SHP77 (cell line): ENCODE measurements at regions not wholly inside any gene's neighbourhood (a gene's known extent, or its start where the extent isn't known, plus 50 kb on each side); places are given as distances from the start of the nearest gene placed in this dataset.

ENCODE experiments used
- DNase-seq, 2 experiments: peaks; one replicate each; lab custom pipeline; 2025; lab: John Stamatoyannopoulos, UW

DNA sequence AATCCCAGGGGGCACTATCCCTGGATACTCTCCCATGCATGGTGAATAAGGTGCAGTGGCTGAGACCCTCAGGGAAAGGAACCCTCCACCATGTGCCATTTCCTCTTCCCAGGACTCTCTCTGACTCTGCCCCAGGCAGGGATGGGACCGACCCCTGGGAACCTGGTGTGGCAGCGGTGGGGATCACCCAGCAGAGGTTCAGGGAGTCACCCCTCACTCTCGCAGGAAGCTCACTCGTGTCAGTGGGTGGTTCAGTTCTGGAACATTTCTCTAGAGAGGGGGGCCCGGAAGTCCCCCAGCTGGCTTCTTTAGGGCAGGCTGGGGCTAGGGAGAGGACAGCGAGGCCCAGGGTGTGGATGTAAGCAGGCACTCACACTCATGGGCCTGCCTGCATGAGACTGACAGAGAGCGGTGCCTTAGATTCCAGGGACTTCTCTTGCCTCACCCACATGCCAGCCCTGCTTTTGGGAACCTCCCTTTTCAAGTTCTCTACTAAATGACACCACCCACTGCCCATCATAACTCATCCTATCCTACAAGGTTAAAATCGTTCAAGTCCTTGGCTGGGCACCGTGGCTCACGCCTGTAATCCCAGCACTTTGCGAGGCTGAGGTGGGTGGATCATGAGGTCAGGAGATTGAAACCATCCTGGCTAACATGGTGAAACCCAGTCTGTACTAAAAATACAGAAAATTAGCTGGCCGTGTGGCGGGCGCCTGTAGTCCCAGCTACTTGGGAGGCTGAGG lies 109.7 kb upstream of the SDK2 start:
- DNase-seq, result no peak

- DNase-seq, result no peak
Observed at GRCh38 chr17:73754886-73755400, 110.7 kb upstream of the SDK2 start.

- DNase-seq, result peak; percentile 74 to 82
Observed at GRCh38 chr17:73757420-73757819, 113.2 kb upstream of the SDK2 start.

- DNase-seq, result no peak
Observed at GRCh38 chr17:73758245-73758644, 114.0 kb upstream of the SDK2 start.

- DNase-seq, result no peak
Observed at GRCh38 chr17:73759324-73759723, 115.1 kb upstream of the SDK2 start.

GRCh38 chr17:73759734-73760438 lies 115.6 kb upstream of the SDK2 start:
- peak; percentile 51 to 54 for DNase-seq

- DNase-seq, result peak in 1 of 2 experiments; percentile 28
Observed at GRCh38 chr17:73760439-73760758, 116.2 kb upstream of the SDK2 start.

- no peak for DNase-seq
Observed at GRCh38 chr17:73765824-73766563, 121.7 kb upstream of the SDK2 start.

GRCh38 chr17:73767696-73768095 lies 123.5 kb upstream of the SDK2 start:
- DNase-seq, result no peak

DNA sequence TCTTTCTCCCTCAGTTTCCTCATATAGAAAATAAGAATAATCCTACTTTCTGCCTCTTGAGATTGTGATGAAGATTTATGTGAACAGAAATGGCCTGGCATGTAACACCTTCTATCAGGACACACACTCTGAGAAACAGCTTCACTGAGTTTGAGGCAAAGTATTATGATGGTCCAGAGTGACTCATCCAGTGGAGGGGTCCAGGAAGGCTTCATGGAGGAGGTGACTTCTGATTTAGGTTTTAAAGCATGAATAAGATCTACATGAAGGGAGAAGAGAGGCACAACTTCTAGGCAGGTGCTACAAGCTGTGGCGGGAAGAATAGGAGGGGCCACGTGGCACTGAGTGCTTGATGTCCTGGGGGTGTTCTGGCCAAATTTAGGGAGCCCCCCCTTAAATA lies 124.4 kb upstream of the SDK2 start:
- DNase-seq, result no peak

- no peak for DNase-seq
Observed at GRCh38 chr17:73769479-73769878, 125.2 kb upstream of the SDK2 start.

- peak; percentile 93 to 94 for DNase-seq
Observed at GRCh38 chr17:73770115-73770848, 126.0 kb upstream of the SDK2 start.

- DNase-seq, result no peak
Observed at GRCh38 chr17:73770849-73771229, 126.6 kb upstream of the SDK2 start.

DNA sequence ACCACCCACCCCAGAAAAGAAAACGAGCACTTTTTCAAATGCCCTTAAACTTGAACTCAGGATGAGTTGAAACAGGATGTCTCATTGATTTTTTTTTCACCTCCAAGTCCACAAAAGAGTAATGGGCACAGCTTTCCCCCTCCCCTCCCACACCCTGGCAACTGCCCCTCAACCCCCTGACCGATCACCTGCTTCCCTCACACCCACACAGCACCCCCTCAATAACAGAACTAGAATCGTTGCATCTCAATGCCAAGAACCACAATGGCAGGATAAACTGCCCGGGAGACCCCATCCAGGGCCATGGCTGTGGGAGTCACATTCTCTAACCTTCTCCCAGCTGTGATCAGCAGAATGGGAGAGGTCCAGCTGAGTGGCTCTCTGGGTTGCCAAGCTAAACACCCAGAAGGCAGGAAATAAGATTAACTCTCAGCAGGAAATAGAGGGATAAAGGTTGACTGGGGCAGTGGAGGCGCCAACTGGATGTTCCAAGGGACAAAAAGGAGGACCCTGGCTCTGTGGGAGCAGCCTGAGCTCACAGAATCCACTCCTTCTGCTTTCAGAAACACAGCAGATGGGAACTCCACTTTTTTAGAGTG lies 128.0 kb upstream of the SDK2 start:
- DNase-seq, result no peak

GRCh38 chr17:73773702-73774101 lies 129.5 kb upstream of the SDK2 start:
- DNase-seq, result no peak

DNA sequence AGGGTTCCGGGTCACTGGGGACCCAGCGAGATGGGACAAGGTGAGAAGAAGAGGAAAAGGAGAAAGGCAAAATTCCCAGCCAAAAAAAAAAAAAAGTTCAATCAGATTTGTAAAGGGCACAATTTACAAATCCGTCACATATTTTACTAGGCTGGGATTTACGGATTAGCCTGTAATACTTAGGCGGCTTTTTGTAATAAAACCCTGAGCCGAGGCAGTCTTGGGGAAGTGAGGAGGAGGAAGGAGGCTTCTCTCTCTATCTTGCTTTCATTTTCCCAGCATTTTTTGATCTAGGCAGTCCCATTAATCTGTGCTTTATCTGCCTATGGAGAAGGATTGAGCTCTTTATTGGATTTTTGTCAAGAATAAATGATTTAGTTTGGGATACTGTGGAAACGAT lies 130.6 kb upstream of the SDK2 start:
- DNase-seq, result no peak

- DNase-seq, result no peak
Observed at GRCh38 chr17:73776351-73777130, 132.3 kb upstream of the SDK2 start.

- DNase-seq, result no peak
Observed at GRCh38 chr17:73777131-73777449, 132.8 kb upstream of the SDK2 start.

GRCh38 chr17:73782231-73782630 lies 138.0 kb upstream of the SDK2 start:
- DNase-seq, result no peak

GRCh38 chr17:73782641-73783381 lies 138.6 kb upstream of the SDK2 start:
- peak; percentile 81 to 86 for DNase-seq
